RWPE1 (cell line): ENCODE measurements at regions not wholly inside any gene's neighbourhood (a gene's known extent, or its start where the extent isn't known, plus 50 kb on each side); places are given as distances from the start of the nearest gene placed in this dataset.

Experiments used
- CTCF ChIA-PET: fragments of 350-600 bp; sonication (Branson Sonifier 250); formaldehyde crosslinking; extraction: SDS; loops from one replicate; lab custom pipeline; 2021; lab: Yijun Ruan, JAX
- POLR2A ChIA-PET: fragments of 400-600 bp; formaldehyde crosslinking; extraction: SDS; loops from one replicate; lab custom pipeline; 2020; ENCODE audit warnings: antibody characterized with exemption; ENCODE audit not compliant: low non-redundant PET; lab: Yijun Ruan, JAX
- DNase-seq: peaks from one replicate; pipeline ENCODE4 v3.0.0; 2012; ENCODE audit warnings: low spot score
- H3K27ac ChIP-seq: fragments of 450-650 bp; 2 replicates; pipeline ENCODE4 v1.5.1; 2017
- TF ChIP-seq, protein P1 (sequence below): fragments of 450-650 bp; conservative IDR thresholded peaks from 2 replicates; pipeline ENCODE4 v1.5.1; 2017; ENCODE audit warnings: low read depth, mild to moderate bottlenecking

DNA sequence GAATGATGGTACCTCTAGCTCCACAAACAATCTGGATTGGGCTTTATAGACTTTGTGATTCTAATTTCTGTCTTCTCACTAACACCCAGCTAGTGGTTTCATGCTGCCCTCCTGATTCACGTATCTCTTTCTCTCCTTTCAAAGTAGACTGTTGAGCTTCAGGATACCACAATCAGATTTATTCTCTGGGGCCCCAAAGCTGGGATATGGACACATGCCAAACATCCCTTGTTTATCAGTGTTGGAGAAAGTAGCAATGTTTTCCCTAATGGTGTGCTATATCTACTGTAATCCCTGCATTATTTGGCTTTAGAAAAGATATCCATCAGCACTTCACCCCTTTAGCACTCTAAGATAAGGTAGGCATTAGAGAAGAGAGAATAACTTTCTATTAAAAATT is 361.0 kb downstream of the FGF10 start:
- no peak for DNase-seq
- H3K27ac ChIP-seq = no peak overlapping the region
- CTCF ChIA-PET = no interaction called here
- TF ChIP-seq, protein P1, sequence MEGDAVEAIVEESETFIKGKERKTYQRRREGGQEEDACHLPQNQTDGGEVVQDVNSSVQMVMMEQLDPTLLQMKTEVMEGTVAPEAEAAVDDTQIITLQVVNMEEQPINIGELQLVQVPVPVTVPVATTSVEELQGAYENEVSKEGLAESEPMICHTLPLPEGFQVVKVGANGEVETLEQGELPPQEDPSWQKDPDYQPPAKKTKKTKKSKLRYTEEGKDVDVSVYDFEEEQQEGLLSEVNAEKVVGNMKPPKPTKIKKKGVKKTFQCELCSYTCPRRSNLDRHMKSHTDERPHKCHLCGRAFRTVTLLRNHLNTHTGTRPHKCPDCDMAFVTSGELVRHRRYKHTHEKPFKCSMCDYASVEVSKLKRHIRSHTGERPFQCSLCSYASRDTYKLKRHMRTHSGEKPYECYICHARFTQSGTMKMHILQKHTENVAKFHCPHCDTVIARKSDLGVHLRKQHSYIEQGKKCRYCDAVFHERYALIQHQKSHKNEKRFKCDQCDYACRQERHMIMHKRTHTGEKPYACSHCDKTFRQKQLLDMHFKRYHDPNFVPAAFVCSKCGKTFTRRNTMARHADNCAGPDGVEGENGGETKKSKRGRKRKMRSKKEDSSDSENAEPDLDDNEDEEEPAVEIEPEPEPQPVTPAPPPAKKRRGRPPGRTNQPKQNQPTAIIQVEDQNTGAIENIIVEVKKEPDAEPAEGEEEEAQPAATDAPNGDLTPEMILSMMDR = no peak
- POLR2A ChIA-PET = no interaction called here

DNA sequence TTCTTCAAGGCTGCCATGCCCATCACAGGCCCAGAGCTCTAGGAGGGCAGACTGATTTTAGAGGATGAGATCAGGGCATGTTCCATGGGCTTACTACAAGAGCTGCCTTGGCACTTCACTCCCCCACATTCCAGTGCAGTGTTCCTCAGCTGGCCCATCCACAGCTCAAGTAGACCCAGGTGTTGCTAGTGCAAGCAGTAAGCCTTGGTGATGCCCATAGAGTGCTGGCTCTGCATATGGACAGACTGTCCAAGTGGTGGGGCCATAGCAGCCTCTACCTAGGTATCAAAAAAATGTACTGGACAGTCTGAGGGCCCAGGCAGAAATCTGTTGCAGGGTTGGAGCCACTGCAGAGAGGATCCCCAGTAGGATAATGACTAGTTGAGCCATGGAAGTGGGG is 366.6 kb downstream of the FGF10 start:
- CTCF ChIA-PET = no interaction called here
- TF ChIP-seq, protein P1 = no peak
- DNase-seq = no peak
- POLR2A ChIA-PET = no interaction called here
- no peak overlapping the region for H3K27ac ChIP-seq

GRCh38 chr5:44011518-44011917 is 377.7 kb downstream of the FGF10 start:
- POLR2A ChIA-PET = no interaction called here
- TF ChIP-seq, protein P1 = no peak

DNA sequence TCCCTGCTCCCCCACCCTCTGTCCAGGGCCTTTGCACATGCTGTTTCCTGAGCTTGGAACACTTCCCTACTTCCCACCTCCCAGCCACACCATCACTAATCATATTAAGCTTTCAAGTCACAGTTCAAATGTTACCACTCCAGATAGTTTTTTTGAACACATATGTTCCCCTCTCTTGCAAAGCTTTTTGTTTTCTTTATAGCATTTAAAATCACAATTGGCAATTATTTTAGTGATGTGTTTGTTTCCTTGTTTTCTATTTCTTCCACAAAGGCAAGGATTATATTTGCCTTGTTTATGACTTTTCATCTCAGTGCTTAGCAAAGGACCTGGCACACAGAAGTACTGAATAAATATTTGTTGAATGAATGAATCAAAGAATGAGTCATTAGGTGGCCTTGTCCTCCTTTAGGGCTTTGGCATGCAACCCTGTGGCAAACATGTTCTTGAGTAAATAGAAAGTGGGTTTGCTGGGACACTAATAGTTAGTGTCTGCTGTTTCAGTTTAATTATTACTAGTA is 386.8 kb downstream of the FGF10 start:
- TF ChIP-seq, protein P1 = no peak
- ChIA-PET POLR2A (no interaction called here), CTCF (no interaction called here)
- no peak overlapping the region for H3K27ac ChIP-seq
- DNase-seq = no peak

More at GRCh38 chr5:44011518-44011917, 377.7 kb downstream of the FGF10 start:
- CTCF ChIA-PET = no interaction called here
- DNase-seq = no peak
- H3K27ac ChIP-seq = no peak overlapping the region

DNA sequence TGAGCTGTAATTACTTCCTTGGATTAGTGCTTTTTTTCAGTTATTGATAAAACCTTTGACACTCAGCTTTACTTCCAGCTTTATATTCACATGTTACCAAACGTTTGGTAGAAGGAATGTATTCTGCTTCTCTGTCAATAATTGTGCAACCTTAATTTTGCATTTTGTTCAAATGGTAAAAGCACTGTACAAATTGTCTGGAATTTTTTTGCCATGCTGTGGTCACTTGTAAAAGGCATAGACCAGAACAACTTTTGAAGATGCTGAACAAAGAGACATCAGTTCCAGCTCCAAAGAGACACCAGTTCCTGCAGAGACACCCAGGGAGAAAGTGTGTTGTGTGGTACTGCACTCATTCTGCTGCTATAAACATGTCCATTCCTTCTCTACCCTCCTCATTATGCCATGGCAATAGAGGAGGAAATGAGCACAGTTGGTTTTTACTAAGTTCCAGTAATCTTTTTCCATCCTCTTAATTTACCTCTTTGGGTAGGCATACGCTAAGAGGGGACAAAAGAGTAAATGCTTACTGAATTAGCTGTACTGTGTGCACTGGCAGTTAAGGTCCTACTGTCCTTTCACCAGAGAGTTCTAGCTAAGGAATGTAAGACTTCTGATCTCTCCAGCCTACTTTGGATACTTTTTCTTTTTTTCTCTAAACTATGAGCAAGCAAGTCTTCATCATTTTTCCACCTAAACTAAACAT is 387.4 kb downstream of the FGF10 start:
- no peak overlapping the region for H3K27ac ChIP-seq
- POLR2A ChIA-PET = no interaction called here
- TF ChIP-seq, protein P1 = no peak
- CTCF ChIA-PET = no interaction called here
- no peak for DNase-seq

DNA sequence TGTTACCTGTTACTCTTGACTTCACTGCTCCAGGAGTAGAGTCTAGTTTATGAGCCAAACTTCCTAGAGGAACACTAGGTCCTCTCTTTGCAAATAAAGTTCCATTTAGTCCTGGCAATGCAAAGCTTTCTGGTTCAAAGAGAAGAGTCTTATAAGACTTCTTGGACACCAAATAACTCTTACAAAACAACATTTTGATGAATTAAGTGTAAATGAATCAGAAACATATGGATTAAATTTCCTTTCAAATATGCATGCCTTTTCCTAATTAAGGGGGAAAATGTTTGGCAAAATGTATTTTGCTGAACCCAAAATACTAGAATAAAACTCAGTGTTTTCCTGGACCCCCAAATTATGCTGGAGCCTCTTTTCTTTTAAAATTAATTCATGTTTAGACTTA is 388.0 kb downstream of the FGF10 start:
- H3K27ac ChIP-seq = no peak overlapping the region
- TF ChIP-seq, protein P1 = no peak
- CTCF ChIA-PET = no interaction called here
- no peak for DNase-seq
- POLR2A ChIA-PET = no interaction called here
